GM06990 (cell line): ENCODE measurements at regions not wholly inside any gene's neighbourhood (a gene's known extent, or its start where the extent isn't known, plus 50 kb on each side); places are given as distances from the start of the nearest gene placed in this dataset.
"Not testable (repeated sequence)": the region's sequence is repeated elsewhere in the genome, so short reads cannot be mapped to it uniquely, and the experiment has no call there.

ENCODE experiments used
- DNase-seq: peaks from one replicate; pipeline ENCODE4 v3.0.0-alpha.2; 2011; ENCODE audit not compliant: insufficient read length; ENCODE audit errors: extremely low read depth
- H3K27me3 ChIP-seq: replicated peaks from 2 replicates; pipeline ENCODE4 v1.6.0; 2011; ENCODE audit warnings: low read length; ENCODE audit not compliant: control insufficient read depth, insufficient read depth
- H3K36me3 ChIP-seq: 2 replicates; pipeline ENCODE4 v1.5.1; 2011; ENCODE audit warnings: low read length; ENCODE audit not compliant: control insufficient read depth, insufficient read depth
- H3K4me3 ChIP-seq: replicated peaks from 2 replicates; pipeline ENCODE4 v1.5.1; 2011; ENCODE audit warnings: low read depth, mild to moderate bottlenecking, control low read depth, low read length
- TF ChIP-seq, protein P1 (sequence below): IDR thresholded peaks from 2 replicates; pipeline ENCODE4 v1.5.1; 2011; ENCODE audit warnings: low read length, control low read depth, mild to moderate bottlenecking, inconsistent platforms; ENCODE audit not compliant: insufficient read depth, poor library complexity, severe bottlenecking

- no peaks in the 10 kb centered on the region for H3K27me3 ChIP-seq
- H3K4me3 ChIP-seq = no peak overlapping the region
- TF ChIP-seq, protein P1, sequence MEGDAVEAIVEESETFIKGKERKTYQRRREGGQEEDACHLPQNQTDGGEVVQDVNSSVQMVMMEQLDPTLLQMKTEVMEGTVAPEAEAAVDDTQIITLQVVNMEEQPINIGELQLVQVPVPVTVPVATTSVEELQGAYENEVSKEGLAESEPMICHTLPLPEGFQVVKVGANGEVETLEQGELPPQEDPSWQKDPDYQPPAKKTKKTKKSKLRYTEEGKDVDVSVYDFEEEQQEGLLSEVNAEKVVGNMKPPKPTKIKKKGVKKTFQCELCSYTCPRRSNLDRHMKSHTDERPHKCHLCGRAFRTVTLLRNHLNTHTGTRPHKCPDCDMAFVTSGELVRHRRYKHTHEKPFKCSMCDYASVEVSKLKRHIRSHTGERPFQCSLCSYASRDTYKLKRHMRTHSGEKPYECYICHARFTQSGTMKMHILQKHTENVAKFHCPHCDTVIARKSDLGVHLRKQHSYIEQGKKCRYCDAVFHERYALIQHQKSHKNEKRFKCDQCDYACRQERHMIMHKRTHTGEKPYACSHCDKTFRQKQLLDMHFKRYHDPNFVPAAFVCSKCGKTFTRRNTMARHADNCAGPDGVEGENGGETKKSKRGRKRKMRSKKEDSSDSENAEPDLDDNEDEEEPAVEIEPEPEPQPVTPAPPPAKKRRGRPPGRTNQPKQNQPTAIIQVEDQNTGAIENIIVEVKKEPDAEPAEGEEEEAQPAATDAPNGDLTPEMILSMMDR = no peak
- H3K36me3 ChIP-seq = no peaks in the 10 kb centered on the region; the same call in none of the 2 replicates
- no peak for DNase-seq
Observed at GRCh38 chr16:27646806-27647205, 96.9 kb downstream of the KATNIP start.

DNA sequence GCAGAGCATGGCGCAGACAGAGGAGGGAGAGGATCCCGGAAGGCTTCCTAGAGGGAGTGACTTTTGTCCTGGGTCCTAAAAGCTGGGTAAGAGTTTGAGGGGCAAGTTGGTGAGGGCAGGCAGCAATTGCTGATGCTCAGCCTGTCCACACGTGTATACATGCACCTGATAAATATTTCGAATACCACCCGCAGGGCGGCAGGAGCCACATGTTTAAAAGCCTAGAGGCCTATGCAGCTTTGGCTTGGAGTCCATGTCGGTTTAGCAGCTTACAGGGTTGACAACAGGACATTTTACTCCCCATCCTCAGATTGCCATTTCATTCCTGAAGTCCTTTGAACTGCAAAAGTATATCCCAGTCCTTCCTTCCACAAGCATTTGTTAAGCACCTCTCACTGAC lies 99.1 kb downstream of the KATNIP start:
- no peak for DNase-seq
- TF ChIP-seq, protein P1 = no peak
- Histone ChIP-seq H3K27me3 (no peaks in the 10 kb centered on the region), H3K4me3 (no peak overlapping the region), H3K36me3 (no peaks in the 10 kb centered on the region; the same call in 1 of the 2 replicates)

DNA sequence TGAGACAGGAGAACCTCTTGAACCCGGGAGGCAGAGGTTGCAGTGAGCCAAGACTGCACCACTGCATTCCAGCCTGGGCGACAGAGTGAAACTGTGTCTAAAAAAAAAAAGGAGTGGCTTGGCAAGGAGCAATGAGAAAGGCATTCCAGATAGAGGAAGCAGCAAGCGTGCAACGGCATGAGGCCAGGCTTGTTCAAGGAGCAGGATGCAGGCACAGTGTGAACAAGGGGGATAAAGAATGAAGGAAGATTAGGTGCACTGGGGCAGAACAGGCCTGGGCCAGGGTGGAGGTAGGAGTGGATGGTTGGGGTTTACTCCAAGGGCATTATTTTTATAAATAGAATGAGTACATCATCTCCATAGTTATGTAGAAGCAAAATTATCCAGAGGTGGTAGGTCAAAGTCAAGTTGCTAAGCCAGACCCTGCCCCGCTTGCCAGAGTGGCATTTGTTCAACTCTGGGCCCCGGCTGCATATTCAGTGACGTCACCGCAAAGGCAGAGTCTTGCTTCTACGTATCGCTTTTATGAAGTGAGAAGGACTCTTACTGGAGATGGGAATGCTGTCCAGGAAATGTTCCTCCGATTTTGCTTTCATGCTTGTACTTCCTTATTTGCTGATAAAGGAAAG lies 100.2 kb downstream of the KATNIP start:
- H3K36me3 ChIP-seq = no peaks in the 10 kb centered on the region; the same call in 1 of the 2 replicates
- TF ChIP-seq, protein P1 = no peak
- H3K27me3 ChIP-seq = no peaks in the 10 kb centered on the region
- DNase-seq = no peak
- no peak overlapping the region for H3K4me3 ChIP-seq

DNA sequence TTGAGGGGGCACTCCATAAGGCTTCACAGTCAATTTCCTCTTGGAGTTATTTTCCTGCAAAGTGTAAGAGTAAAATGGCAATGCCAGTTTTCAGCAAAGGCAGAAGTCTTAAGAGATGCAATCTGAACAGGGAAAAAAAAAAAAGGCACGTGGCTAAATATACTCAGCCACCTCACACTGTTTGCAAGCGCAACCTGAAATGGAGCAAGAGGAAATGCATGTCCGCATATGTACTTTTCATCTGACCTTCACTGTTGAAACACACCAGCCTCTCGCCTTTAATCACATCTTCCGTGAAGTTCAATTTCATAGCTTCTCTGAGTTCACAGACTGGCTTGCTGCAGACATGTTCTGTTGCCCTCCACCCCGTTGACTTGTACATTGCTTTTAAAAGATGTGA lies 101.4 kb downstream of the KATNIP start:
- no peak for DNase-seq
- Histone ChIP-seq H3K4me3 (no peak overlapping the region), H3K27me3 (no peaks in the 10 kb centered on the region), H3K36me3 (no peaks in the 10 kb centered on the region; the same call in 1 of the 2 replicates)
- TF ChIP-seq, protein P1 = no peak

GRCh38 chr16:27657811-27658210 lies 107.9 kb downstream of the KATNIP start:
- H3K36me3 ChIP-seq = no peaks in the 10 kb centered on the region
- no peak overlapping the region for H3K4me3 ChIP-seq
- DNase-seq = no peak
- TF ChIP-seq, protein P1 = no peak
- H3K27me3 ChIP-seq = no peaks in the 10 kb centered on the region

DNA sequence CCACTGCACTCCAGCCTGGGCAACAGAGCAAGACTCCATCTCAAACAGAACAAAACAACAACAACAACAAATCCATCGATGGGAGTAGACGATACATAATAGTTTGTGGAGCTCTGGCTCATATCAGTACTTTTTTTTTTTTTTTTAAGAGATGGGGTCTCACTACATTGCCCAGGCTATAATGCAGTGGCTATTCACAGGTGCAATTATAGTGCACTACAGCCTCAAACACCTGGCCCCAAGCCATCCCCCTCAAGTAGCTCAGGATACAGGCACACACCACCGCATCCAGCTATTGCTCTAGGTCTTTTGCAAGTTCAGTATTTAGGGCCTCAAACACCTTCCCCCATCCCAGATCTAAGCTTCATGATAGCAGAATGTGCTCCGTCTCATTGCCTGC lies 110.6 kb downstream of the KATNIP start:
- TF ChIP-seq, protein P1 = no peak
- DNase-seq = no peak
- Histone ChIP-seq H3K27me3 (no peaks in the 10 kb centered on the region), H3K36me3 (no peaks in the 10 kb centered on the region), H3K4me3 (no peak overlapping the region)

DNA sequence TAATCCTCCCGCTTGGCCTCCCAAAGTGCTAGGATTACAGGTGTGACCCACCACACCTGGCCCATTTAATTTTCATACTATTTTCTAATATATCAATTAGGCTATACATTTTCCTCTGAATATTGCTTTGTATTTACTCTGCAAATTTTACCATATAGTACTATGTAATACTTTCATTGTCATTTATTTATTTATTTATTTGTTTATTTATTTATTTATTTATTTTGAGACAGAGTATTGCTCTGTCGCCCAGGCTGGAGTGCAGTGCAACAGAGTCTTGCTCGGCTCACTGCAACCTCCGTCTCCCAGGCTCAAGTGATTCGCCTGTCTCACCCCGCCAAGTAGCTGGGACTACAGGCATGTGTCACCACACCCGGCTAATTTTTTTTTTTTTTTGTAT lies 113.3 kb downstream of the KATNIP start:
- not testable (repeated sequence) for H3K27me3 ChIP-seq, DNase-seq, H3K36me3 ChIP-seq

More for the DNA sequence above, 113.3 kb downstream of the KATNIP start:
- H3K4me3 ChIP-seq = not testable (repeated sequence)
